HEK293 (cell line): ENCODE measurements at regions not wholly inside any gene's neighbourhood (a gene's known extent, or its start where the extent isn't known, plus 50 kb on each side); places are given as distances from the start of the nearest gene placed in this dataset.

Source experiments
- CTCF ChIP-seq: fragments of 450-650 bp; formaldehyde crosslinking; IDR thresholded peaks from 2 replicates; pipeline ENCODE4 v1.5.1; 2016; ENCODE audit warnings: missing biosample characterization, missing genetic modification characterization
- ELK4 ChIP-seq: IDR thresholded peaks from 2 replicates; pipeline ENCODE4 v1.6.1; 2011; ENCODE audit warnings: mild to moderate bottlenecking, low read depth, low read length, borderline replicate concordance
- PATZ1 ChIP-seq: fragments of 450-650 bp; formaldehyde crosslinking; IDR thresholded peaks from 2 replicates; pipeline ENCODE4 v1.5.1; 2016; ENCODE audit warnings: missing biosample characterization, missing genetic modification characterization
- TCF7L2 ChIP-seq: IDR thresholded peaks from 2 replicates; pipeline ENCODE4 v1.6.1; 2011; ENCODE audit warnings: low read depth, mild to moderate bottlenecking, inconsistent platforms, low read length, moderate library complexity, borderline replicate concordance
- ZBTB1 ChIP-seq: fragments of 450-650 bp; formaldehyde crosslinking; IDR thresholded peaks from 2 replicates; pipeline ENCODE4 v1.5.1; 2016; ENCODE audit warnings: missing biosample characterization, missing genetic modification characterization
- ZEB2 ChIP-seq: fragments of 450-650 bp; formaldehyde crosslinking; IDR thresholded peaks from 2 replicates; pipeline ENCODE4 v1.5.1; 2016; ENCODE audit warnings: missing biosample characterization, missing genetic modification characterization
- ZNF138 ChIP-seq: fragments of 450-650 bp; formaldehyde crosslinking; IDR thresholded peaks from 2 replicates; pipeline ENCODE4 v1.5.1; 2016; ENCODE audit warnings: missing biosample characterization, missing genetic modification characterization, borderline replicate concordance
- ZNF501 ChIP-seq: fragments of 450-650 bp; formaldehyde crosslinking; IDR thresholded peaks from 2 replicates; pipeline ENCODE4 v1.5.1; 2016; ENCODE audit warnings: missing biosample characterization, missing genetic modification characterization
- ZSCAN16 ChIP-seq: fragments of 450-650 bp; formaldehyde crosslinking; IDR thresholded peaks from 2 replicates; pipeline ENCODE4 v1.5.1; 2016; ENCODE audit warnings: missing biosample characterization, missing genetic modification characterization

- TF ChIP-seq ELK4 = no peak
- no peak for TF ChIP-seq ZSCAN16 (tag by site-specific recombination)
- no peak for TF ChIP-seq ZEB2 (tag by site-specific recombination)
- no peak for TF ChIP-seq CTCF (tag by site-specific recombination)
- no peak for TF ChIP-seq ZNF501
- TF ChIP-seq ZBTB1 = no peak
- no peak for TF ChIP-seq ZNF138
- no peak for TF ChIP-seq PATZ1 (tag by site-specific recombination)
- no peak for TF ChIP-seq TCF7L2
Observed at GRCh38 chr11:26162291-26162690, 169.6 kb upstream of the ANO3 start.
